Activated CD4-positive, alpha-beta T cell treated with anti-CD3 and anti-CD28 coated beads for 36 hours (primary cell): ENCODE measurements at regions not wholly inside any gene's neighbourhood (a gene's known extent, or its start where the extent isn't known, plus 50 kb on each side); places are given as distances from the start of the nearest gene placed in this dataset.

Source experiments
- ATAC-seq: fragments of 200-7000 bp; cut with Tn5 transposase; one replicate; pipeline ENCODE4 v1.10.0; 2021; ENCODE audit warnings: mild to moderate bottlenecking, moderate library complexity
- CTCF ChIA-PET: fragments of 350-600 bp; sonication (Branson Sonifier 250); formaldehyde crosslinking; loops from one replicate; lab custom pipeline; 2021; ENCODE audit warnings: antibody characterized with exemption; lab: Charles Lee
- POLR2A ChIA-PET: fragments of 350-600 bp; sonication (Branson Sonifier 250); formaldehyde crosslinking; loops from one replicate; lab custom pipeline; 2021; ENCODE audit warnings: antibody characterized with exemption, inconsistent platforms; lab: Charles Lee
- DNase-seq: peaks from one replicate; pipeline ENCODE4 v3.0.0-alpha.2; 2020
- H3K27ac Mint-ChIP-seq: one replicate; pipeline ENCODE4 v1.8.0; 2021; ENCODE audit warnings: mixed read lengths
- H3K27me3 Mint-ChIP-seq: one replicate; pipeline ENCODE4 v1.8.0; 2021; ENCODE audit warnings: mixed read lengths
- H3K36me3 Mint-ChIP-seq: one replicate; pipeline ENCODE4 v1.8.0; 2021; ENCODE audit warnings: low read depth, mixed read lengths
- H3K4me1 Mint-ChIP-seq: one replicate; pipeline ENCODE4 v1.8.0; 2021; ENCODE audit warnings: mixed read lengths
- H3K4me3 Mint-ChIP-seq: one replicate; pipeline ENCODE4 v1.8.0; 2021; ENCODE audit warnings: mild to moderate bottlenecking, moderate library complexity, mixed read lengths
- H3K9me3 Mint-ChIP-seq: one replicate; pipeline ENCODE4 v1.8.0; 2021; ENCODE audit warnings: low read depth, mixed read lengths
- intact Hi-C, 2 experiments: fragments of 100-400 bp; cut with DNase I in 1 of 2; cut with micrococcal nuclease in 1 of 2; formaldehyde crosslinking; loops; one replicate each; pipeline versions ENCODE4 v1.14.2 to v1.15.1; 2022 to 2024; cut with DNase I, micrococcal nuclease

DNA sequence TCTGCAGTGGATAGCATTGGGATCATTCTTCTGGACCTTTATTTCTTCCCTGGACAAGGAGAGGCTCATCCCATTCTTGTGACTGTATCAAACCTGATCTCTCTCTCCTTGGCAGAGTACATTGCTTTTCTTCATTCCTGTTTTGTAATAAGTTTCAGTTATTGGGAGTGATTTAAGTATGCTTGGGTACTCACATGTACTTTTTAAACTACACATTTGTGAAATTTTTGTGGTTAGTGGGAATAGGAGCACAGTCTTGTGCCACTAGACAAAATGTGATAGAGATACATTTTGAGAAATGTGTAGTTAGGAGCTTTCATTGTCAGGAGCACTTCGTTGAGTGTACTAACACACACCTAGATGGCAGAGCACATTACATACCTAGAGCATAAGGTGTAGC is 262.6 kb downstream of the C3orf38 start:
- Mint-ChIP-seq H3K27me3 (no peaks in the 10 kb centered on the region), H3K4me3 (no peak overlapping the region), H3K4me1 (peaks cover 9% of the 10 kb centered on the region), H3K9me3 (no peaks in the 10 kb centered on the region), H3K27ac (no peak overlapping the region), H3K36me3 (no peaks in the 10 kb centered on the region)
- ChIA-PET CTCF (no interaction called here), POLR2A (no interaction called here)
- ATAC-seq (no peak), DNase-seq (no peak)
- intact Hi-C loops, result no loop called here

DNA sequence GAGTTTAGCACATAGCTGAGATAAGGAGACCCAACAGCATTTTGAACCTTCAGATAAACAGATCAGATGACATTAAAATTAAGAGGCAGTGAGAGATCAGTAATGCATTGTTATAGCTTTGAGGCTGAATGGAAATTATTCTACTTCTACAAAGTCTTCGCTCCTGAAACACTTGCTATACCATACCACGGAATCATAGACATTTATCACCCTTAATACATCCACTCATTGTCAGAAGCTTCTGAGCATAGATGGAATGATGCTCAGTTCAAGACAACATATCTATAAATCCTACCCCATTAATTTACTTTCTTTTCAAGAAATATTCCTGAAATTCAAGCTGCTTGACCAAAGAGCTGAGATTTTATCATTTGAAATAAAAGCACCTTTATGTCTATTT is 266.7 kb downstream of the C3orf38 start:
- intact Hi-C loops, result no loop called here
- Mint-ChIP-seq H3K4me1 (no peaks in the 10 kb centered on the region), H3K27me3 (no peaks in the 10 kb centered on the region), H3K27ac (no peak overlapping the region), H3K4me3 (no peak overlapping the region), H3K36me3 (no peaks in the 10 kb centered on the region), H3K9me3 (no peaks in the 10 kb centered on the region)
- POLR2A ChIA-PET, result no interaction called here
- CTCF ChIA-PET, result no interaction called here
- ATAC-seq (no peak), DNase-seq (no peak)

- DNase-seq (no peak), ATAC-seq (no peak)
- Mint-ChIP-seq H3K36me3 (no peaks in the 10 kb centered on the region), H3K4me3 (no peak overlapping the region), H3K27ac (no peak overlapping the region), H3K4me1 (no peaks in the 10 kb centered on the region), H3K27me3 (no peaks in the 10 kb centered on the region), H3K9me3 (no peaks in the 10 kb centered on the region)
- ChIA-PET POLR2A (no interaction called here), CTCF (no interaction called here)
- intact Hi-C loops, result no loop called here
Observed at GRCh38 chr3:88418219-88418618, 268.5 kb downstream of the C3orf38 start.

GRCh38 chr3:88433568-88433967 is 283.8 kb downstream of the C3orf38 start:
- no peak for DNase-seq
- Mint-ChIP-seq H3K27ac (no peak overlapping the region), H3K4me1 (no peaks in the 10 kb centered on the region), H3K9me3 (no peaks in the 10 kb centered on the region), H3K4me3 (no peak overlapping the region), H3K36me3 (no peaks in the 10 kb centered on the region), H3K27me3 (no peaks in the 10 kb centered on the region)
- ATAC-seq, result no peak
- POLR2A ChIA-PET, result no interaction called here
- intact Hi-C loops, result no loop called here
- CTCF ChIA-PET, result no interaction called here

DNA sequence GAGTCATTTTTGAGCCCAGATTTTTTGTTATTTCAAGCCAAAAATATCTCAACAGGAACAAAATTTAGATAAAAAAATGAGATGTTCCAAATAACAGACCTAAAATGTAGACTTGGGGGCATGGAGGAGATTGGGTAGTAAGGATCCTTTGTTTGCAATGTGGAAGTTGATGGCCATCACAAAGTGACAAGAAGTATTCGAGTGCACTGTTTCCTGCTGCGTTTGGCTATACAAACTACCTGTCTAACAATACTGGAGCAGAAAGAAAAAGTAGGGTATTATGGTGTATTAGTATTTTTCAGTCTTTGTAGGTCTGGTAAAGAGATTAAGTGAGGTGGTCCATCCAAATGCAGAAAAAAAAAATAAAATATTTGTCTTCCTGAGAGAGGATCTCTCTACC is 284.2 kb downstream of the C3orf38 start:
- ChIA-PET CTCF (no interaction called here), POLR2A (no interaction called here)
- H3K36me3 Mint-ChIP-seq, result no peaks in the 10 kb centered on the region
- H3K27ac Mint-ChIP-seq, result no peak overlapping the region
- H3K9me3 Mint-ChIP-seq, result no peaks in the 10 kb centered on the region
- H3K4me3 Mint-ChIP-seq, result no peak overlapping the region
- DNase-seq (no peak), ATAC-seq (no peak)
- H3K4me1 Mint-ChIP-seq, result no peaks in the 10 kb centered on the region
- intact Hi-C loops, result no loop called here
- H3K27me3 Mint-ChIP-seq, result no peaks in the 10 kb centered on the region

DNA sequence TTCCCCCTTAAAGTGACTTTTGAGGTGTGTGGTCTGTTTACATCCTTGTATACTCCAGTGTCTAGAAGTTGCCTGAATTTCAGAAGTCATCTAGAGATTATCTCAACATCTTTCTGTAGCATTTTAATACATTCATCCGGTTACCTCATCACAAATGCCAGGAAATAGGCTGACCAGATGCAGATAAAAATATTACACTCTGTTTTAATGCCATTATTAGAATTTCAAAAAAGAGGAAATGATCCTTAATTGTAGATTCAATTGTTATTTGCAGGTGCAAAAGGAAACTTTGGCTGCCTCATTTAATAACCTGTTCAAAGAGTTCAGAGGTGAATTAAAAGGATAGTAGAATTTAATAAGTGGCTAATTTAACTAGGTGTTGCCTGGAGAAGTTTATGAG is 290.9 kb downstream of the C3orf38 start:
- ChIA-PET CTCF (no interaction called here), POLR2A (no interaction called here)
- Mint-ChIP-seq H3K4me3 (no peak overlapping the region), H3K4me1 (no peaks in the 10 kb centered on the region), H3K27ac (no peak overlapping the region), H3K27me3 (no peaks in the 10 kb centered on the region), H3K9me3 (no peaks in the 10 kb centered on the region), H3K36me3 (no peaks in the 10 kb centered on the region)
- intact Hi-C loops, result no loop called here
- ATAC-seq (no peak), DNase-seq (no peak)

- no peak overlapping the region for H3K4me3 Mint-ChIP-seq
- no peaks in the 10 kb centered on the region for H3K9me3 Mint-ChIP-seq
- DNase-seq (no peak), ATAC-seq (no peak)
- no peaks in the 10 kb centered on the region for H3K36me3 Mint-ChIP-seq
- ChIA-PET CTCF (no interaction called here), POLR2A (no interaction called here)
- H3K27me3 Mint-ChIP-seq, result no peaks in the 10 kb centered on the region
- no peaks in the 10 kb centered on the region for H3K4me1 Mint-ChIP-seq
- no peak overlapping the region for H3K27ac Mint-ChIP-seq
- intact Hi-C loops, result no loop called here
Observed at GRCh38 chr3:88443066-88443465, 293.3 kb downstream of the C3orf38 start.

- no peak overlapping the region for H3K27ac Mint-ChIP-seq
- H3K36me3 Mint-ChIP-seq, result no peaks in the 10 kb centered on the region
- H3K27me3 Mint-ChIP-seq, result no peaks in the 10 kb centered on the region
- ATAC-seq (no peak), DNase-seq (no peak)
- no peaks in the 10 kb centered on the region for H3K9me3 Mint-ChIP-seq
- intact Hi-C loops, result no loop called here
- no peaks in the 10 kb centered on the region for H3K4me1 Mint-ChIP-seq
- ChIA-PET POLR2A (no interaction called here), CTCF (no interaction called here)
- no peak overlapping the region for H3K4me3 Mint-ChIP-seq
Observed at GRCh38 chr3:88444251-88444650, 294.5 kb downstream of the C3orf38 start.

DNA sequence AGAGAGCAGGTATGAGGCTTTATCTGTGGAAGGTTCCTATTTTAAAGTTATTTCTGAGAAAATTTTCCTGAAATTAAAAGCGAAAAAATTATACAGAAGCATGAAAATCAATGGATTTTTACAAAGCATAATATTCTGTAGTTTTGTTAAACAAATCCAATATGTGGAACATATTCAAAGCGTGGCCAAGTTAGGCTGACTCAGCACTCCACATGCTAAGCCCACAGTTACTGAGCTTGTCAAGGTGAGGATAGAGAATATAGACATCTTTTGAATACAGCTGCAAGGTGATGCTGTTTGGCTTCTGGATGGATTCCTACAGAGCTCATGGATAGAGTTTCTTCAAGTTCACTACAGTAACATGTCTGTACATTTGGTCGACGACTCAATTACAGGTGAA is 302.5 kb downstream of the C3orf38 start:
- no peak overlapping the region for H3K27ac Mint-ChIP-seq
- no peak for DNase-seq
- ChIA-PET CTCF (no interaction called here), POLR2A (no interaction called here)
- no peaks in the 10 kb centered on the region for H3K4me1 Mint-ChIP-seq
- H3K9me3 Mint-ChIP-seq, result peaks cover 2% of the 10 kb centered on the region
- H3K4me3 Mint-ChIP-seq, result no peak overlapping the region
- H3K27me3 Mint-ChIP-seq, result no peaks in the 10 kb centered on the region
- intact Hi-C loops, result loop anchor here in 1 of 2 experiments (10.0 kb wide), 1 partner anchor 237 kb away; no protein-coding TSS in a partner anchor
- no peak for ATAC-seq
- no peaks in the 10 kb centered on the region for H3K36me3 Mint-ChIP-seq

GRCh38 chr3:88460369-88460768 is 310.6 kb downstream of the C3orf38 start:
- POLR2A ChIA-PET, result no interaction called here
- DNase-seq (no peak), ATAC-seq (no peak)
- H3K9me3 Mint-ChIP-seq, result peaks cover 5% of the 10 kb centered on the region
- H3K4me3 Mint-ChIP-seq, result no peak overlapping the region
- H3K27me3 Mint-ChIP-seq, result no peaks in the 10 kb centered on the region
- H3K27ac Mint-ChIP-seq, result no peak overlapping the region
- intact Hi-C loops, result loop anchor here in 1 of 2 experiments (5.0 kb wide), 1 partner anchor 537 kb away; no protein-coding TSS in a partner anchor
- H3K4me1 Mint-ChIP-seq, result no peaks in the 10 kb centered on the region
- no peaks in the 10 kb centered on the region for H3K36me3 Mint-ChIP-seq
- CTCF ChIA-PET, result no interaction called here

GRCh38 chr3:88462230-88462629 is 312.5 kb downstream of the C3orf38 start:
- CTCF ChIA-PET, result no interaction called here
- H3K27me3 Mint-ChIP-seq, result no peaks in the 10 kb centered on the region
- H3K27ac Mint-ChIP-seq, result no peak overlapping the region
- no peak for ATAC-seq
- POLR2A ChIA-PET, result no interaction called here
- intact Hi-C loops, result loop anchor here in 1 of 2 experiments (5.0 kb wide), 1 partner anchor 535 kb away; no protein-coding TSS in a partner anchor
- no peaks in the 10 kb centered on the region for H3K4me1 Mint-ChIP-seq
- H3K4me3 Mint-ChIP-seq, result no peak overlapping the region
- peaks cover 3% of the 10 kb centered on the region for H3K9me3 Mint-ChIP-seq
- no peaks in the 10 kb centered on the region for H3K36me3 Mint-ChIP-seq
- no peak for DNase-seq

DNA sequence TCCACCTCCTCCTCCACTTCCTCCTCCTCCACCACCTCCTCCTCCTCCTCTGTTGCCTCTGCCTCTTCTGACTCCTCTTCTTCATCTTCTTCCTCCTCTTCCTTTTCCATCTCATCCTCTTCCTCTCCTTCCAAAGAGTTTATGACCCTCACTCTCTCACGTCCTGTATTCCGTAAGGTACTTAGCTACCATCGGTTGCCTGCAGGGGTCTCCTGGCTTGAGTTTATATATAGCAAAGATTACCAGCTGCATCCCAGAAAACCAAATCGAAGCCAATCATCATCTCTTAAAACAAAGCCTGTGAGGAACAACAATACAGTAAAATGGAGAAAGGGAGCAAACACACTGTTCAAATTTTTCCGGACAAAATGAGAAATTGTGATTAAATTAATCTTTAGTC is 317.4 kb downstream of the C3orf38 start:
- no peak overlapping the region for H3K4me3 Mint-ChIP-seq
- H3K4me1 Mint-ChIP-seq, result no peaks in the 10 kb centered on the region

DNA sequence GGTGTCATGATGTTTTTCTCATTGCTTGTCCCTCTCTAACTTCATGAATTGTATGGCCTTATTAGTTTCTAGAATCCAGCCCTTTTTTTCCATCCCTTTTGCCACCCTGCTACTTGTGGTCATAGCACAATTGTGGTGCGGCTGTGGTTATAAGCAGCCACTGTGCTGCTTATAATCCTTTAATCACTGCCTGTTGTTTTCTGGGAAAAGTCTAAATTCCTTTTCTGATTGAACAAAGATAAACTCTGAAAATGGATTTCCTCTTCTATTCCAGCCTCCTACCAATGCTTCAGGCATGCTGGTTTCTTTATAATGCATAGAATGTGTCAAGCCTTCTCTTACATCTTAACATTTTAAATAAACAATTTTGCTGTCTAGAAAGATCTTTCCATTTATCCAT is 319.5 kb downstream of the C3orf38 start:
- H3K27me3 Mint-ChIP-seq, result no peaks in the 10 kb centered on the region
- intact Hi-C loops, result no loop called here

More for the DNA sequence above, 317.4 kb downstream of the C3orf38 start:
- Mint-ChIP-seq H3K9me3 (peaks cover 5% of the 10 kb centered on the region), H3K27ac (no peak overlapping the region), H3K27me3 (no peaks in the 10 kb centered on the region), H3K36me3 (no peaks in the 10 kb centered on the region)
- POLR2A ChIA-PET, result no interaction called here
- CTCF ChIA-PET, result no interaction called here
- intact Hi-C loops, result no loop called here
- DNase-seq (no peak), ATAC-seq (no peak)

More for the DNA sequence above, 319.5 kb downstream of the C3orf38 start:
- Mint-ChIP-seq H3K27ac (no peak overlapping the region), H3K36me3 (no peaks in the 10 kb centered on the region), H3K4me3 (no peak overlapping the region), H3K9me3 (peaks cover 3% of the 10 kb centered on the region), H3K4me1 (no peaks in the 10 kb centered on the region)
- no peak for DNase-seq
- POLR2A ChIA-PET, result no interaction called here
- no peak for ATAC-seq
- CTCF ChIA-PET, result no interaction called here
